ENCODE measurements at regions not wholly inside any gene's neighbourhood (a gene's known extent, or its start where the extent isn't known, plus 50 kb on each side); places are given as distances from the start of the nearest gene placed in this dataset.

GRCh38 chr7:126305671-126306070 lies 947.1 kb downstream of the GRM8 start:
- Histone ChIP-seq H3K9me3 (peaks cover 0 to 26% (median 0%) of the 10 kb centered on the region in 8 donors), H3K27me3 (replicated peaks in 1 of 7) (no peaks in the 10 kb centered on the region), H3K4me3 (no peak overlapping the region), H3K36me3 (no peaks in the 10 kb centered on the region), H3K4me1 (no peaks in the 10 kb centered on the region), H3K27ac (no peak overlapping the region)
- intact Hi-C loops (cut with DNase I; ENCODE audit: low total_unique reads): no loop called here
- no peak for DNase-seq
- TF ChIP-seq POLR2A (IDR thresholded peaks at IDR 0.05) (no peak), POLR2AphosphoS5 (IDR thresholded peaks at IDR 0.05) (no peak)
- TF ChIP-seq, protein P1, sequence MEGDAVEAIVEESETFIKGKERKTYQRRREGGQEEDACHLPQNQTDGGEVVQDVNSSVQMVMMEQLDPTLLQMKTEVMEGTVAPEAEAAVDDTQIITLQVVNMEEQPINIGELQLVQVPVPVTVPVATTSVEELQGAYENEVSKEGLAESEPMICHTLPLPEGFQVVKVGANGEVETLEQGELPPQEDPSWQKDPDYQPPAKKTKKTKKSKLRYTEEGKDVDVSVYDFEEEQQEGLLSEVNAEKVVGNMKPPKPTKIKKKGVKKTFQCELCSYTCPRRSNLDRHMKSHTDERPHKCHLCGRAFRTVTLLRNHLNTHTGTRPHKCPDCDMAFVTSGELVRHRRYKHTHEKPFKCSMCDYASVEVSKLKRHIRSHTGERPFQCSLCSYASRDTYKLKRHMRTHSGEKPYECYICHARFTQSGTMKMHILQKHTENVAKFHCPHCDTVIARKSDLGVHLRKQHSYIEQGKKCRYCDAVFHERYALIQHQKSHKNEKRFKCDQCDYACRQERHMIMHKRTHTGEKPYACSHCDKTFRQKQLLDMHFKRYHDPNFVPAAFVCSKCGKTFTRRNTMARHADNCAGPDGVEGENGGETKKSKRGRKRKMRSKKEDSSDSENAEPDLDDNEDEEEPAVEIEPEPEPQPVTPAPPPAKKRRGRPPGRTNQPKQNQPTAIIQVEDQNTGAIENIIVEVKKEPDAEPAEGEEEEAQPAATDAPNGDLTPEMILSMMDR (IDR thresholded peaks at IDR 0.05 in 8 of 11, conservative IDR thresholded peaks at IDR 0.05 in 3 of 11): no peak
- 67 to 85% (median 71%) methylated on average over 1 of the region's 1 CpG for WGBS, 5 donors

DNA sequence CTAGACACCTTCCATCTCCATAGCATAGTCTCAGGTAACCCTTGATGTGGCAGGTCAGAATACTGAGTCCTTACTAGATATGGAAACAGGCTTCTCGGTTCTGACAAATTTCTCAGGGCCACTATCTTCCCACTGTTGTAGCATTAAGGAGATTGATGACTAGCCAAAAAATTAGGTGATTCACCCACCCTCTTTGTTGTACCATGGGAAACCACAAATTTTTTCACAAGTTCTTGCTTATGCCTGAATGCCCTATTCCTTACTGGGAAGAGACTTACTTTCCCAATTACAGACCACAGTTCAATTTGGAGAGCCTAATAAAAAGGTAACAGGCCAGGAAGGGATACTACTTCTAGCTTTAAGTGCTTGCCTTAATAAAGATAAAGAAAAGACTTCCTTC lies 948.8 kb downstream of the GRM8 start:
- TF ChIP-seq, protein P1 (IDR thresholded peaks at IDR 0.05 in 8 of 11, conservative IDR thresholded peaks at IDR 0.05 in 3 of 11): no peak
- TF ChIP-seq POLR2AphosphoS5 (IDR thresholded peaks at IDR 0.05) (no peak), POLR2A (IDR thresholded peaks at IDR 0.05) (no peak)
- no peaks in the 10 kb centered on the region for H3K36me3 ChIP-seq
- 80 to 94% (median 86%) methylated on average over 1 of the region's 1 CpG for WGBS, 5 donors
- H3K9me3 ChIP-seq: peaks cover 0 to 26% (median 0%) of the 10 kb centered on the region in 8 donors
- no peaks in the 10 kb centered on the region for H3K4me1 ChIP-seq
- H3K4me3 ChIP-seq: no peak overlapping the region
- H3K27me3 ChIP-seq (replicated peaks in 1 of 7): no peaks in the 10 kb centered on the region
- intact Hi-C loops (cut with DNase I; ENCODE audit: low total_unique reads): no loop called here
- no peak for DNase-seq
- H3K27ac ChIP-seq: no peak overlapping the region

GRCh38 chr7:126302639-126303038 lies 950.1 kb downstream of the GRM8 start:
- TF ChIP-seq POLR2A (IDR thresholded peaks at IDR 0.05) (no peak), POLR2AphosphoS5 (IDR thresholded peaks at IDR 0.05) (no peak)
- TF ChIP-seq, protein P1 (IDR thresholded peaks at IDR 0.05 in 8 of 11, conservative IDR thresholded peaks at IDR 0.05 in 3 of 11): no peak
- intact Hi-C loops (cut with DNase I; ENCODE audit: low total_unique reads): no loop called here
- Histone ChIP-seq H3K4me1 (no peaks in the 10 kb centered on the region), H3K36me3 (no peaks in the 10 kb centered on the region), H3K27me3 (replicated peaks in 1 of 7) (no peaks in the 10 kb centered on the region), H3K4me3 (no peak overlapping the region), H3K27ac (no peak overlapping the region), H3K9me3 (peaks cover 0 to 32% (median 3%) of the 10 kb centered on the region in 8 donors)
- DNase-seq: no peak
- WGBS, 5 donors: 58 to 80% (median 64%) methylated on average over 2 of the region's 2 CpGs

- intact Hi-C loops (cut with DNase I; ENCODE audit: low total_unique reads): no loop called here
- H3K36me3 ChIP-seq: no peaks in the 10 kb centered on the region
- H3K4me1 ChIP-seq: no peaks in the 10 kb centered on the region
- H3K4me3 ChIP-seq: no peak overlapping the region
- H3K9me3 ChIP-seq: no peaks in the 10 kb centered on the region
- no peaks in the 10 kb centered on the region for H3K27me3 ChIP-seq (replicated peaks in 1 of 7)
- no peak overlapping the region for H3K27ac ChIP-seq
- TF ChIP-seq POLR2A (IDR thresholded peaks at IDR 0.05) (no peak), POLR2AphosphoS5 (IDR thresholded peaks at IDR 0.05) (no peak)
- TF ChIP-seq, protein P1 (IDR thresholded peaks at IDR 0.05 in 8 of 11, conservative IDR thresholded peaks at IDR 0.05 in 3 of 11): no peak
- no peak for DNase-seq
- WGBS, 5 donors: 68 to 80% (median 72%) methylated on average over 2 of the region's 2 CpGs
These were observed 966.4 kb downstream of the GRM8 start for GRCh38 chr7:126286317-126286716.

Data from spleen (tissue), 11 donors.